Ovary (tissue), 7 donors: ENCODE measurements at regions not wholly inside any gene's neighbourhood (a gene's known extent, or its start where the extent isn't known, plus 50 kb on each side); places are given as distances from the start of the nearest gene placed in this dataset.

ENCODE experiments used
- DNase-seq, 5 donors: peaks; one replicate each; pipeline ENCODE4 v3.0.0-alpha.2; 2019 to 2020
- H3K27ac ChIP-seq, 2 donors: fragments of 200-600 bp; one replicate each; pipeline versions ENCODE4 v1.5.1 to v1.8.0; 2019 to 2022
- H3K27me3 ChIP-seq: fragments of 200-600 bp; one replicate; pipeline ENCODE4 v1.8.0; 2022
- H3K36me3 ChIP-seq: fragments of 200-600 bp; sonication (generic); one replicate; pipeline ENCODE4 v1.5.1; 2019
- H3K4me1 ChIP-seq: one replicate; pipeline ENCODE4 v1.8.1; 2013; ENCODE audit warnings: mild to moderate bottlenecking, moderate library complexity; ENCODE audit not compliant: insufficient read depth
- H3K4me3 ChIP-seq: fragments of 200-600 bp; sonication (generic); one replicate; pipeline ENCODE4 v1.5.1; 2017
- H3K9me3 ChIP-seq, 2 donors: fragments of 200-600 bp in 1 of 2; sonication (generic) in 1 of 2; one replicate each; pipeline versions ENCODE4 v1.5.1 to v1.8.1; 2013 to 2019; ENCODE audit warnings: mild to moderate bottlenecking in 1 of 2, moderate library complexity in 1 of 2
- EP300 ChIP-seq: sonication (generic); formaldehyde crosslinking; IDR thresholded peaks from one replicate; pipeline ENCODE4 v1.6.1; 2017; ENCODE audit warnings: antibody characterized with exemption
- POLR2A ChIP-seq: fragments of 450-650 bp; IDR thresholded peaks from one replicate; pipeline ENCODE4 v1.6.1; 2017; ENCODE audit warnings: antibody characterized with exemption, mild to moderate bottlenecking, moderate library complexity
- WGBS, 3 donors: extraction: QIAGEN DNeasy Blood & Tissue Kit in 1 of 3; methylation state at CpG; one replicate each; pipeline versions ENCODE4 v1.1.5 to v1.1.7; 2013 to 2017; 5-methylcytosine and 5-hydroxymethylcytosine counted together
- intact Hi-C, 4 donors: fragments of 100-400 bp; cut with DNase I; formaldehyde crosslinking; loops; one replicate each; pipeline versions ENCODE4 v1.11.0 to v1.15.1; 2022 to 2023
- TF ChIP-seq, protein P1 (sequence below), 3 donors: fragments of 450-650 bp in 2 of 3; fragments of 200-600 bp in 1 of 3; IDR thresholded peaks; one replicate each; pipeline versions ENCODE4 v1.5.1 to v1.8.0; 2016 to 2022; ENCODE audit warnings: antibody characterized with exemption in 3 of 3, mild to moderate bottlenecking in 1 of 3
- donor health status: DM: no; HTN: no; CAD: no; lungs with moderate emphysema.
- donor health status: DM: no; HTN: no; CAD: no.
- donor health status: Bipolar disorder and iron deficiency.
- donor health status: DM: no; HTN: no; CAD: no.
- donor health status: DM: yes; HTN: yes; CAD: no.

DNA sequence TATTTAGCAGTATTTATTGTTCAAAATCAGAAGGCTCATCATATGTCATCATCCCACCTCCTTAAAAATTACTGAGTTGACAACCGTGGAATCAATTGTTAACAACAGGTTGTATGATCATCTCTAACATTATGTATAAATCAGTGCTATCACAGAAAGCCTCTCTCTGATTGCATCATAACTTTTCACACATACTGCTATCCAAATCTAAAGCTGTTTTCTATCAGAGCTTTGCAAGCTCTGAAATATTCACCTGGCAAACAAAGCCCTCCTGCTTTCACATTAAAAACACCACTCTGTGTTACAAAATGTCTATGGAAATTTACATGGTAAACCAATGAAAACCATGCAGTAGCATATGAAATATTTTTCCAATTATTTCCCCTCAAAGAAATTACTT lies 310.0 kb downstream of the PDGFC start:
- Histone ChIP-seq H3K4me3 (no peak overlapping the region), H3K27me3 (no peaks in the 10 kb centered on the region), H3K27ac (no peak overlapping the region), H3K36me3 (no peaks in the 10 kb centered on the region), H3K4me1 (no peaks in the 10 kb centered on the region), H3K9me3 (no peaks in the 10 kb centered on the region)
- WGBS, 3 donors = 89 to 95% (median 94%) methylated on average over 1 of the region's 1 CpG
- no peak for DNase-seq
- TF ChIP-seq, protein P1, sequence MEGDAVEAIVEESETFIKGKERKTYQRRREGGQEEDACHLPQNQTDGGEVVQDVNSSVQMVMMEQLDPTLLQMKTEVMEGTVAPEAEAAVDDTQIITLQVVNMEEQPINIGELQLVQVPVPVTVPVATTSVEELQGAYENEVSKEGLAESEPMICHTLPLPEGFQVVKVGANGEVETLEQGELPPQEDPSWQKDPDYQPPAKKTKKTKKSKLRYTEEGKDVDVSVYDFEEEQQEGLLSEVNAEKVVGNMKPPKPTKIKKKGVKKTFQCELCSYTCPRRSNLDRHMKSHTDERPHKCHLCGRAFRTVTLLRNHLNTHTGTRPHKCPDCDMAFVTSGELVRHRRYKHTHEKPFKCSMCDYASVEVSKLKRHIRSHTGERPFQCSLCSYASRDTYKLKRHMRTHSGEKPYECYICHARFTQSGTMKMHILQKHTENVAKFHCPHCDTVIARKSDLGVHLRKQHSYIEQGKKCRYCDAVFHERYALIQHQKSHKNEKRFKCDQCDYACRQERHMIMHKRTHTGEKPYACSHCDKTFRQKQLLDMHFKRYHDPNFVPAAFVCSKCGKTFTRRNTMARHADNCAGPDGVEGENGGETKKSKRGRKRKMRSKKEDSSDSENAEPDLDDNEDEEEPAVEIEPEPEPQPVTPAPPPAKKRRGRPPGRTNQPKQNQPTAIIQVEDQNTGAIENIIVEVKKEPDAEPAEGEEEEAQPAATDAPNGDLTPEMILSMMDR (IDR thresholded peaks at IDR 0.05) = no peak
- TF ChIP-seq POLR2A (no peak), EP300 (no peak)
- intact Hi-C loops = no loop called here

DNA sequence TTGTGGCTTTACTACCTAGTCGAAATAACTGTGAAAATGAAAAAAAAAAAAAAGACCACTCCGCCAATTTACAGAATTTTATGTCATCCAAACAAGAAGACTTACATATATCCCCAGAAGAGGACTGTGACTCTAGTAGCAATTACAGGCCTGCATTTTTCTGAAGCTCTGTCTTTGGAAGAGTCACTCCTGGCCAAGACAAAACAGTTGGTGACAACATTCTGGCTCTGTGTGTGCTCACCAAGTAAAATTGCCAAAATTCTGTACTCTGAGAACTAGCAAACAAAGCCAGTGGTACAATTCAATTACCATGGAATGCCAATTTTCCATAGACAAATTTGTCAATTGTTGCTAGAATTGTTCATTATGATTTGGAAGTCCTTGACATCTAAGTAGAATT lies 311.1 kb downstream of the PDGFC start:
- 89 to 93% (median 89%) methylated on average over 2 of the region's 2 CpGs for WGBS, 3 donors
- TF ChIP-seq EP300 = no peak
- TF ChIP-seq POLR2A = no peak
- TF ChIP-seq, protein P1 (IDR thresholded peaks at IDR 0.05) = no peak

DNA sequence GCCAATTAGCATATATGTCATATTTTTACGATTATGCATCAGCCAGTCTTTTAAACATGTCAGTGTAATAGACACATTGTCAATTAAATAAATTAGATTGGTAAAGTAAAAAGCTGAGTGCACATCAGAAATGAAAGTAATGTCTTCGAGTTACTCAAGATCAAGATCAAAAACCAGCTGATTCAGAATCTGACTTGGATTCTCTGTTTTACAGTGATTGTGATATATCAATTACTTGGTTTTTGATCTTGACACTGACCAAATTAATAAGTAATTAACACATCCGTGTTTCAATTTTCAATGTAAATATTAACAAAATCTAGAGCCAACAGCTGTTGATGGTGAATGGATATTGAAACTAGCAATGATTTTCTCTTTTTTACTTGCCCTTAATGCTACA lies 311.6 kb downstream of the PDGFC start:
- no peak overlapping the region for H3K4me3 ChIP-seq
- 85 to 91% (median 87%) methylated on average over 3 of the region's 3 CpGs for WGBS, 3 donors
- no peaks in the 10 kb centered on the region for H3K36me3 ChIP-seq
- intact Hi-C loops = no loop called here
- no peaks in the 10 kb centered on the region for H3K27me3 ChIP-seq
- TF ChIP-seq EP300 (no peak), POLR2A (no peak)
- TF ChIP-seq, protein P1 (IDR thresholded peaks at IDR 0.05) = no peak
- no peaks in the 10 kb centered on the region for H3K4me1 ChIP-seq
- DNase-seq = no peak
- H3K27ac ChIP-seq = no peak overlapping the region
- H3K9me3 ChIP-seq = no peaks in the 10 kb centered on the region

More for the DNA sequence above, 311.1 kb downstream of the PDGFC start:
- no peak overlapping the region for H3K27ac ChIP-seq
- H3K36me3 ChIP-seq = no peaks in the 10 kb centered on the region
- no peaks in the 10 kb centered on the region for H3K9me3 ChIP-seq
- intact Hi-C loops = no loop called here
- H3K4me1 ChIP-seq = no peaks in the 10 kb centered on the region
- DNase-seq = no peak
- no peaks in the 10 kb centered on the region for H3K27me3 ChIP-seq
- no peak overlapping the region for H3K4me3 ChIP-seq

DNA sequence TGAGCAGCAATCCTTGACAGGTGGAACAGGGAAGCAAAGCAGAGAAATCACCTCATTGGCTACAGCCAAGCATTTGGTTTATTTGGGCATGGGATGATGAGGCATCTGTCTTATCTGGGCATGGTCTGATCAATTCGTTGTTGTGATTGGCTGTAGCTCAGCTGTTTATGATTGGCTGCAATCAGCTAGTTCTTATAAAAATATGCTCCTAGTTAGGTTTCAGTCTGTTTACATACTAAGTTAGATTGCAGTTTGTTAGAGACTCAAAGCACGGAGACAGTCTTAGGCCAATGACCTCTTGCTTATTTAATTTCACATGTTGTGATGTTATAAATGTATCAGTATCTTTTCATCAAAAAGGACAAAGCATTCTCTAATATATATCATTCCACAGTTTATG lies 312.0 kb downstream of the PDGFC start:
- no peaks in the 10 kb centered on the region for H3K4me1 ChIP-seq
- no peaks in the 10 kb centered on the region for H3K36me3 ChIP-seq
- H3K9me3 ChIP-seq = no peaks in the 10 kb centered on the region
- no peak overlapping the region for H3K4me3 ChIP-seq
- TF ChIP-seq, protein P1 (IDR thresholded peaks at IDR 0.05) = no peak
- TF ChIP-seq POLR2A (no peak), EP300 (no peak)
- intact Hi-C loops = no loop called here
- DNase-seq = no peak
- no peak overlapping the region for H3K27ac ChIP-seq
- 48 to 82% (median 65%) methylated on average over 2 of the region's 2 CpGs for WGBS, 3 donors
- no peaks in the 10 kb centered on the region for H3K27me3 ChIP-seq

DNA sequence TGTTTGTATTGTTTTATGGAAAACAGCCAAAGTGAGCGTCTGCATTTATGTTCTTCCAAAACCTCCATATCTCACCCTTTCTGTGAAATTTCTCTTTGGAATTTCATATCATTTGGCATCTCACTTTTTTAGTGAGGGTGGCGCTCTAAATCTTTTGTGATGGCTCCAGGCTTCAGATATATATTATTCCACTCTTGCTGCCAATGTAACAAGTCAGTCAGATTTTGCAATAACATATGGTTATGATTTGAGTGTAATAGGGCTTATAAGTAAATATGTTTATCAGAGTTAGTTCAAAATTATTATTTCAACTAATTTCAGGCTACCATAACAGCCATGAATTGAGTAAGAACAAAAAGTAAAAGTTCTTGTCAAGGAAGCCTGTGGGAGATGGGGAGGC lies 314.7 kb downstream of the PDGFC start:
- 57 to 68% (median 63%) methylated on average over 2 of the region's 2 CpGs for WGBS, 3 donors
- no peaks in the 10 kb centered on the region for H3K27me3 ChIP-seq
- no peak overlapping the region for H3K4me3 ChIP-seq
- H3K4me1 ChIP-seq = no peaks in the 10 kb centered on the region
- H3K36me3 ChIP-seq = no peaks in the 10 kb centered on the region
- TF ChIP-seq, protein P1 (IDR thresholded peaks at IDR 0.05) = no peak
- no peak for TF ChIP-seq POLR2A
- no peak for TF ChIP-seq EP300
- H3K9me3 ChIP-seq = no peaks in the 10 kb centered on the region
- intact Hi-C loops = no loop called here
- no peak overlapping the region for H3K27ac ChIP-seq
- no peak for DNase-seq
